Spinal cord (tissue), 9 donors: ENCODE measurements at regions not wholly inside any gene's neighbourhood (a gene's known extent, or its start where the extent isn't known, plus 50 kb on each side); places are given as distances from the start of the nearest gene placed in this dataset.
"Not testable (repeated sequence)": the region's sequence is repeated elsewhere in the genome, so short reads cannot be mapped to it uniquely, and the experiment has no call there.

ENCODE experiments used
- DNase-seq, 6 donors: peaks; one replicate each; pipeline versions ENCODE4 v3.0.0 to v3.0.0-alpha.2; 2013 to 2015; ENCODE audit warnings: low spot score in 6 of 6, low read depth in 4 of 6
- H3K27ac ChIP-seq: one replicate; pipeline ENCODE4 v1.5.1; 2013; ENCODE audit warnings: low read depth, low read length, control low read depth
- H3K27me3 ChIP-seq: one replicate; pipeline ENCODE4 v1.6.1; 2013; ENCODE audit warnings: low read length; ENCODE audit not compliant: control insufficient read depth, insufficient read depth
- H3K36me3 ChIP-seq: one replicate; pipeline ENCODE4 v1.6.1; 2013; ENCODE audit warnings: low read length; ENCODE audit not compliant: control insufficient read depth, insufficient read depth
- H3K4me1 ChIP-seq: one replicate; pipeline ENCODE4 v1.6.1; 2013; ENCODE audit warnings: low read length; ENCODE audit not compliant: control insufficient read depth, insufficient read depth
- H3K4me3 ChIP-seq: one replicate; pipeline ENCODE4 v1.5.1; 2013; ENCODE audit warnings: low read depth, low read length, control low read depth
- H3K9me3 ChIP-seq: one replicate; pipeline ENCODE4 v1.6.1; 2013; ENCODE audit warnings: low read length; ENCODE audit not compliant: control insufficient read depth, insufficient read depth
- WGBS: methylation state at CpG from one replicate; pipeline ENCODE4 v1.1.5; 2013; ENCODE audit warnings: missing lambda C conversion rate; ENCODE audit not compliant: insufficient coverage; 5-methylcytosine and 5-hydroxymethylcytosine counted together
- donor health status: healthy.

DNA sequence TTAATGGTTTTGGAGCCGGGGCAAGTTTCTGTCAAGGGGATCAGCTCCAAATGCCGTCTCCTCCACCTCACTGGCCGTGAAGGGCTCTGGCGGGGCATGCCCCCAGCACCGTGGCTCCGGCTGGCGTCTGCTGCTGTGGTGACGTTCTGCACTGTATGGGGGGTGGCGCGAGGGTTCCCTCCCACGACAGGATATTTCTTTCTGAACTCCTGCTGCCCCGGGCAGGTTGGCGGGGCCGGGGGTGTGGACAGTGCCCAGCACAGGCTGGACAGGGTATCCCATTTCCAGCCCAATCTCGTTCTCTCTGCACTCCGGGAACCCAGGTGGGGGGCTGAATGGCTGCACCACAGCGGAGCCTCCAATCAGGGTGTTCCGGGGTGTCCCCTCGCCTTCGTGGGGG is 201.6 kb downstream of the BANP start:
- not testable (repeated sequence) for H3K27me3 ChIP-seq, H3K9me3 ChIP-seq, DNase-seq, H3K36me3 ChIP-seq, H3K27ac ChIP-seq, H3K4me3 ChIP-seq
- H3K4me1 ChIP-seq = peaks cover 14% of the 10 kb centered on the region
- 68% methylated on average over 11 of the region's 20 CpGs for WGBS

GRCh38 chr16:88153516-88153915 is 202.3 kb downstream of the BANP start:
- peaks cover 14% of the 10 kb centered on the region for H3K4me1 ChIP-seq
- H3K4me3 ChIP-seq, H3K9me3 ChIP-seq, H3K27me3 ChIP-seq, H3K36me3 ChIP-seq, DNase-seq, H3K27ac ChIP-seq: not testable (repeated sequence)
- 83% methylated on average over 7 of the region's 12 CpGs for WGBS

DNA sequence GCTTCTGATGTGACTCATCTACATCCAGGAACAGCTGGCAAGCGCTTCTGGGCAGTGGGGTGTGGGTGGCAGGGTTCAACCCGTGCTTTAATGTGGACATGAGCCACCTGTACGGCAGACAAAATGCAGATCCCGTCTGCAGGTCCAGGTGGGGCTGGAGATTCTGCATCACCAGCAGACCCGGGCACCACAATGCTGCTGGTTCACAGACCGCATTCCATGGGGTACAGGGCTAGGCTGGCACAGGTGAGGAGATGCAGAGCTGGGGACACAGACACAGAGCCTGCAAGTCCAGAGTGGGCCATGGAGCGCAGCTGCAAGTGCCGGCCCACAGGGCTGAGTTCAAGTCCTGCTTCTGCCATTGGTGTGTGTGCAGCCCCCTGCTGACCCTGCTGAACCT is 203.7 kb downstream of the BANP start:
- H3K9me3 ChIP-seq, H3K27me3 ChIP-seq, H3K4me3 ChIP-seq, H3K36me3 ChIP-seq, H3K27ac ChIP-seq, DNase-seq: not testable (repeated sequence)
- WGBS = 90% methylated on average over 6 of the region's 8 CpGs
- peaks cover 14% of the 10 kb centered on the region for H3K4me1 ChIP-seq

DNA sequence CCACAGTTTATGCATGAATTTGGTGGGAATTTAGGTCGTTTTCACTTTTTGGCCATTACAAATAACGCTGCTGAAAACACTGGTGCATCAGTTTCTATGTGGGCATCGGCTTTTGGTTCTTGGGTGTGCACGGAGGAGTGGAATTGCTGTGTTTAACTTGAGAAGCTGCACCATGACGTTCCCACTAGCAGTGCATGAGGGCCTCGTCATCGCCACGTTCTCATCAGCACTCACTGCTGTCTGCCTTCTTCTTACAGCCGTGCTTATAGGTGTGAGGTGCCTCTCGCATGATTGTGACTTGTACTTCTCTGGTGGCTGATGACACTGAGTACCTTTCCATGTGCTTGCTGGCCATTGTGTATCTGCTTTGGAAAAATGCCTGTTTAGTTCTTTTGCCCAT is 204.4 kb downstream of the BANP start:
- not testable (repeated sequence) for H3K27me3 ChIP-seq, H3K36me3 ChIP-seq, H3K27ac ChIP-seq, DNase-seq, H3K9me3 ChIP-seq, H3K4me3 ChIP-seq
- H3K4me1 ChIP-seq = peaks cover 14% of the 10 kb centered on the region
- 80% methylated on average over 1 of the region's 10 CpGs for WGBS

DNA sequence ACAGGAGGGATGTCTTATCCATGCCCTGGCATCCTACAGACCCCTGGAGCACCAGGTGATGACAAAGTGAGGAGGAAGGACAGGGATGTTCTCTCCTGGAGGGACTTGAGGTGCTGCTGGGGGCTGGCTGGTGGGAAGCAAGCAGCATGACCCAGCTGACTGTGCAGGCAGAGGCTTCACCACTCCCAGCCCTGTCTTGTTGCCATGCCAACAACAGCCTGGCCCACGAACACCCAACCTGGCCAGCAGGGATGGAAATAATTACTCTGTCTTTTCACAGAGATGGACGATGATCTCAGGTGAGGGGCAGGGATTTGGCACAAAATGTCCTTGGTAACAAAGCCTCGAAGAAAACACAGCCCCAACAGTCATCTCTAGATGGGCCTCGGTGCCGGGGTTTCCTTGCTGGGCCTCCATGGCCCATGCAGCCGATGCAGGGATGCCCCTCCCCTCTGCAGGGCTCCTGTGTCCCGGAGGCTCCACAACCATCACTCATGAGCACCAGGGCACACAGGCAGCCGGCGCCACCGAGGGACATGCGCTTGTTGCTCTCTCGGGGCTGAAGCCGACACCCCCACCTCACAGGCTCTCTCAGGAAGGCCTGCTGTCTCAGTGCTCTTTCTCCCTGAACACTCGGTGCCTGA is 205.5 kb downstream of the BANP start:
- 72% methylated on average over 2 of the region's 14 CpGs for WGBS

GRCh38 chr16:88157686-88158085 is 206.5 kb downstream of the BANP start:
- H3K27ac ChIP-seq, DNase-seq, H3K27me3 ChIP-seq, H3K4me1 ChIP-seq, H3K4me3 ChIP-seq, H3K9me3 ChIP-seq, H3K36me3 ChIP-seq: not testable (repeated sequence)
- WGBS = 80% methylated on average over 1 of the region's 12 CpGs

More for the DNA sequence above, 205.5 kb downstream of the BANP start:
- H3K4me3 ChIP-seq, H3K27me3 ChIP-seq, H3K27ac ChIP-seq, H3K36me3 ChIP-seq, DNase-seq, H3K9me3 ChIP-seq: not testable (repeated sequence)
- H3K4me1 ChIP-seq = peaks cover 14% of the 10 kb centered on the region

DNA sequence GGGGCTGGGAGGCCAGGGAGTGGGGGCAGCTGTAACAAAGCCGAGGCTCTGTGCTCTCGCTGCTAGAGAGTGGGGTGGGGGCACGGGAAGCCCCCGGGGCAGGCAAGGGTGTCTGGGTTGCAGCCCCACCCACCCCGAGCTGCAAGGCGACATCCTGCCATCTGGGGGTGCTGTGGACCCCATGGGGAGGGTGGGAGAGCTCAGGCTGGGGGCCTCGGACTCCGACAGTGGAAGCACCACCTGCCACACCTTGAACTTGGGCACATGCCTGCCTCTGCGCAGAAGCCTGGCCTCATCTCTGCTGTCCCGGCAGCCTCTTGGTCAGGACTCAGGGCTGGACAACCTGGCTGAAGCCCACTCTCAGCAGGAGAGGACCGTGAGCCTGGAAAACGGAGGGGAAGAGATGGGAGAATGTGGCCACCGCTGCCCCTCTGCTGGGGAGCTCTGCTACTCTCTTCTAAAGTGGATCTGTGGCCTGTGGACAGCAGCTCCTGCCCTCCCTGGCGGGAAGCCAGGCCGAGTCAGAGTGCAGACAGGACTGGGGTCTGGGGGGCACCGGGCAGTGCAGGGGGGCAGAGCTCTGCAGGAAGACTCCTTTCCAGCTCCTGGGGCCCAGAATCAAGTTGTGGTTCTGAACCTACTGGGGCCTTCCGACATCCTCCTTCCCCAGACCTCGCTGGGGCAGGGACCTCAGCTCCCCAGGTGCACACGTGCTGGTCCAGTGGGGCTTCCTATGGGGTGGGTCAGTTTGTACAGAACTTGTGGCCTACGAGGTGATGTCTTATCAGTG is 207.2 kb downstream of the BANP start:
- not testable (repeated sequence) for H3K4me1 ChIP-seq, H3K36me3 ChIP-seq, H3K27ac ChIP-seq, DNase-seq, H3K4me3 ChIP-seq, H3K27me3 ChIP-seq, H3K9me3 ChIP-seq
- 79% methylated on average over 18 of the region's 20 CpGs for WGBS

GRCh38 chr16:88159046-88159896 is 208.0 kb downstream of the BANP start:
- not testable (repeated sequence) for H3K27me3 ChIP-seq, H3K9me3 ChIP-seq, H3K4me3 ChIP-seq, H3K36me3 ChIP-seq, H3K4me1 ChIP-seq, DNase-seq, H3K27ac ChIP-seq
- WGBS = 75% methylated on average over 17 of the region's 33 CpGs

DNA sequence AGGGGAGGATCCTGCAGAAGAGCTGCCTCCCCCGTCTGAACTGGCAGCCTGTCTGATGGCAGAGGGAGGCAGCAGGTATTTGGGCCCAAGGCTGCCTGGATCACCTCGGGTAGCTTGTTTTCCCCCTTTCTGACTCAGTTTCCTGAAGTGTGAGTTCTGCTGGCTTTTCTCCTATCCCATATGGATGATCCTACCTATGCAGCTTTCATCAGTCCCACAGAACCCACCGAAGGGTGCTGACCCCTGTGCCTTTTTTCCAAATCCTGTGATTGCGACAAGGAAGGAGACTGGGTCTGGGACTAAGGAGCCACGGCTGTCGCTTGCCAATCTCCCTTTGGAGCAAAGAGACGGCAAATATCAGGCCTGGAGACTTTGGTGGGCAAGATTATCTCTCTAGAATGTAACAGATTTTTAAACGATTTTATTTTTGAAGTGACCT is 208.7 kb downstream of the BANP start:
- not testable (repeated sequence) for DNase-seq
- 95% methylated on average over 4 of the region's 8 CpGs for WGBS

More for the DNA sequence above, 208.7 kb downstream of the BANP start:
- not testable (repeated sequence) for H3K4me1 ChIP-seq, H3K36me3 ChIP-seq, H3K4me3 ChIP-seq, H3K9me3 ChIP-seq, H3K27ac ChIP-seq, H3K27me3 ChIP-seq
